ENCODE measurements at regions not wholly inside any gene's neighbourhood (a gene's known extent, or its start where the extent isn't known, plus 50 kb on each side); places are given as distances from the start of the nearest gene placed in this dataset.
A peak's percentile ranks its signal among the peaks of the same experiment; 100 is the strongest.
"Not testable (repeated sequence)": the region's sequence is repeated elsewhere in the genome, so short reads cannot be mapped to it uniquely, and the experiment has no call there.

GRCh38 chr12:60714141-60714900 is 1118.5 kb downstream of the SLC16A7 start:
- DNase-seq (ENCODE audit: low spot score), result no peak

DNA sequence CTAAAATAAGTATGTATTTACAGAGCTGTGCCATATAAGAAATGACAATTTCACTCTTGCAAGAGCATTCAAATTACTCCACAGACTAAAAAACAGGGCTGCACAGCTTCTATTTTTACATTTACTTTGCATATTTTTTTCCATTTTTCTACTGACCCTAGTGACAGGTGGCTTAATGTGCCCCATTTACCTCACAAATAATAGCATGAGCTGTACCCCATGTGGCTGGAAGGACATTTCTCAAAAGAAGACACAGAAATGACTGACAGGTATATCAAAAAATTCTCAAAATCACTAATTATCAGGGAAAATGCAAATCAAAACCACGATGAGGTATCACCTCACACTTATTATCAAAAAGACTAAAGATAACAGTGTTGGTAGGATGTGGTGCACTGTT is 1128.6 kb downstream of the SLC16A7 start:
- no peak for DNase-seq (ENCODE audit: low spot score)

- DNase-seq (ENCODE audit: low spot score), result no peak
Observed at GRCh38 chr12:60724984-60725383, 1129.2 kb downstream of the SLC16A7 start.

DNA sequence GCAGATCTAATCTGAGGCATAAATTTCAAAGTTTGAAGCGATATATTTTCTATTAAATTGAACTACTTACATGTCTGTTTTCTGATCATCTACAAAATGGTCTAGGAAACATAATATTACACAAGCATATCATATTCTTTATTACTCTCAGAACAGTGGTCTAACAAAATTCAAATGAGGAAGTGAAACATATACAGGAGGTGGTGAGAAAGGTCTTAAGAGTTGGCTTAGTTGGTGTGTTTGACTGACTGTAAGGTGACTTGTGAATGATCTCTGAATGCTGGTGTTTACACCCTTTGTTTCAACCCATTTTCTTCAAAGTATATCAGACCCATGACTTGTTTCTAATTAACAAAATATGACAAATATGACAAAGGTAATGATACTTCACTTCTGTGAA is 1156.8 kb downstream of the SLC16A7 start:
- DNase-seq (ENCODE audit: low spot score), result no peak

GRCh38 chr12:60758224-60758623 is 1162.4 kb downstream of the SLC16A7 start:
- no peak for DNase-seq (ENCODE audit: low spot score)

DNA sequence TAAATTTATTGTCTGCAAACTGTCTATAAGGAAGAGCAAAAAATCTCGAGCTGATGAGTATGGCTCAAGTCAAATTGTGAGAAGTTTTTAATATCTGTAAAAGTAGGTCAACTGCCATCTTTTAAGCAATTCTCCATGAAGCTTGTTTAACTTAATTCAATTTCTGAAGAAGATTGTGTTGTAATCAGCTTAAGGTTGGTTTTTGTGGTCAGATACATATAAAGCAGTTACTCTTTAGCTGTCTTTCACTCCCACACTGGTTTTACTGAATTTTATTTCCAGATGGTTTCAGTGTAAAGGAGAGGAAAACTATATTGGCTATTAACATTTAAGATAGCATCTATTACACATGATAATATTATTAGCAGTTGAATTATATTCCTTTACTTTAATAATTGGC is 1165.1 kb downstream of the SLC16A7 start:
- no peak for DNase-seq (ENCODE audit: low spot score)

DNA sequence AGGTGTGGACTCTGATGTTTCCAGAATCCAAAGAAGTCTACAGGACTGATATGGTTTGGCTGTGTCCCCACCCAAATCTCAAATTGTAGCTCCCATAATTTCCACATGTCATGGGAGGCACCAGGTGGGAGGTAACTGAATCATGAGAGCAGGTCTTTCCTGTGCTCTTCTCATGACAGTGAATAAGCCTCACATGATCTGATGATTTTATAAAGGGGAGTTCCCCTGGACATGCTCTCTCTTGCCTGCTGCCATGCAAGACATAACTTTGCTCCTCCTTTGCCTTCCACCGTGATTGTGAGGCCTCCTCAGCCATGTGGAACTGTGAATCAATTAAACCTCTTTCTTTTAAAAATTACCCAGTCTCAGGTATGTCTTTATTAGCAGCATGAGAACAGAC is 1205.3 kb downstream of the SLC16A7 start:
- DNase-seq (ENCODE audit: low spot score), result not testable (repeated sequence)

- DNase-seq (ENCODE audit: low spot score), result no peak
Observed at GRCh38 chr12:60803147-60803546, 1207.3 kb downstream of the SLC16A7 start.

GRCh38 chr12:60805364-60805763 is 1209.5 kb downstream of the SLC16A7 start:
- DNase-seq (ENCODE audit: low spot score), result no peak

DNA sequence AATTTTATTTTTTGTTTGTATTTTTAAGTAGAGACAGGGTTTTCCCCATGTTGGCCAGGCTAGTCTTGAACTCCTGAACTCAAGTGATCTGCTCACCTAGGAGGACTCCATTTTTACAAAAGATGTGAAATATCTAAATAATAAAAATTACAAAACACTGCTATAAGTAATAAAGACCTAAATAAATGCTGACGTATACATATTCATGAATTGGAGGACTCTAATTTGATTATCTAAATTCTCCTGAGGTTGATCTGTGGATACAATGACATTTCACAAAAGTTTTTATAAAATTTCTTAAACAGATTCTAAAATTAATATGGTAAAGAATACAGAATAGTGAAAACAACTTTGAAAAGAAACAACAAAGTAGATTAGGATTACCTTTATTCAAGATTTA is 1224.0 kb downstream of the SLC16A7 start:
- no peak for DNase-seq (ENCODE audit: low spot score)

- DNase-seq (ENCODE audit: low spot score), result no peak
Observed at GRCh38 chr12:60822580-60822979, 1226.8 kb downstream of the SLC16A7 start.

GRCh38 chr12:60830381-60830780 is 1234.6 kb downstream of the SLC16A7 start:
- no peak for DNase-seq (ENCODE audit: low spot score)

GRCh38 chr12:60832290-60832689 is 1236.5 kb downstream of the SLC16A7 start:
- no peak for DNase-seq (ENCODE audit: low spot score)

GRCh38 chr12:60834372-60834771 is 1238.5 kb downstream of the SLC16A7 start:
- no peak for DNase-seq (ENCODE audit: low spot score)

DNA sequence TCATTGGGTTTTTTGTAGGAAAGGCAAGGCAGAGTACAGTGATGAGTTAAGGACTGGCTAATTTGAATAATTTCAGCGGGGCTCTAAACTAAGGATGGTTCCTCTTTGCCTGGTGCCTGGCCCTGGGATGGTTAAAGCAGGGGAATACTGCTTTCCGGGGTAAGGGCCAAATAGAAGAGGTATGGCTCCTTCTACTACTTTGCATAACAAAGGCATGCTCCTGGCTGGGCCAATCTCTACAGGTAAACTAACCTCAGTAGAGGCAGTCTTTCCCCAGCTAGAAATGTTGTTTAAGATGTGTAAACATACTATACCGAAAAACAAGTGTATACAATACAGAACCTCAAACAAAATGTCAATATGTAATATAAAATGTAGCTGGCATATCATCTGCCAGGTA is 1239.0 kb downstream of the SLC16A7 start:
- no peak for DNase-seq (ENCODE audit: low spot score)

GRCh38 chr12:60836651-60837050 is 1240.8 kb downstream of the SLC16A7 start:
- no peak for DNase-seq (ENCODE audit: low spot score)

DNA sequence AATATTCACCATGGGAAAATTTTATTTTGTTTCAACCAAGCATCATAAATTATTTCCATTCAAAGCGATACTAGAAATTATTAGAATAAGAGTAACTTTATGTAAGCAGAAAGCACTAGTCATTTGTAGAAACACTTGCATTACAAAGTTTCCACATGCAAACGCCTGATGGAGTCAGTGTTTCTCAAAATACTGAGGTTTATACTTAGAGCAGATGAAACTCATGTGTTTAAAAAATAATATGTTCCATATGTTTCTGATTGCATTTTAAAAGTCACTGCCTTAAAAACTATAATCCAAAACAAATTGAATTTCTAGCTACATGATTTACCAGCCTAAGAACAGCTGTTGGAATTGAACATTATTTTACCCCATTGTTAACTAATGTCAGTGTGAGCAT is 1246.4 kb downstream of the SLC16A7 start:
- no peak for DNase-seq (ENCODE audit: low spot score)

DNA sequence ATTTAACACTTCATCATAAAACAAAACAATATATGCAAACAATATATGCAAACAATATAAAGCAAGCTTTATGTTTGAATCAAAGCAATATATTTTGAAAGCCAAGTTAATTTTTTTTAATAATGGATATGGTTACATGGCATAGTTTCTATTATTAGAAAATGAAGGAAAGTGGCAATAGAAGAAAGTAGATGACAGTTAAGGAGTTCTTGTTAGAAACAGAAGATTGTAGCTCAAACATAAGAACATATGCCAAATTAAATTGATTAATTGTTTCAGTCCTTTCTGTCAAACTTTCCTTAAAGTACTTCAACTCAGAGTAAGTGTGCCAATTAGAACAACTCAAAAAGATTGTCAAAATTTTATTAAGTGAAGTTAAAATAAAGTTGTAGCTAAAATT is 1248.3 kb downstream of the SLC16A7 start:
- DNase-seq (ENCODE audit: low spot score), result no peak

DNA sequence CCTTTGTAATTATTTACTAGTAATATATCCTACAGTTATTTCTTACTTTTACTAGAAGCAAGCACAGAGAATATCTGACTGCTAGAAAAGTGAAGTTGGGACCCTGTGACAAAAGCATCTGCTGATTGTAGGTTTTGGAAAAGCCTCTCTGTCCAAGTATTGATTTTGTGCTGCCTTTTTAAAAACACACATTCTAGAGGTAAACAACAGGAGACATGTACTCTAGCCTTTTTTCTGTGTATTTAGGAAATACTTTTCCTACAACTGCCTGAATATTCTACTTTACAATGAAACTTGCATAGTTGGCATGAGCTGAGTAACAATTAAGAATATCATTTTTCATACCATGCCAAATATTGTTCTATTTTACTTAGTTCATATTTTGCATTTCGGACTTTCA is 1249.0 kb downstream of the SLC16A7 start:
- no peak for DNase-seq (ENCODE audit: low spot score)

GRCh38 chr12:60845696-60846095 is 1249.9 kb downstream of the SLC16A7 start:
- DNase-seq (ENCODE audit: low spot score), result peak; percentile 9

DNA sequence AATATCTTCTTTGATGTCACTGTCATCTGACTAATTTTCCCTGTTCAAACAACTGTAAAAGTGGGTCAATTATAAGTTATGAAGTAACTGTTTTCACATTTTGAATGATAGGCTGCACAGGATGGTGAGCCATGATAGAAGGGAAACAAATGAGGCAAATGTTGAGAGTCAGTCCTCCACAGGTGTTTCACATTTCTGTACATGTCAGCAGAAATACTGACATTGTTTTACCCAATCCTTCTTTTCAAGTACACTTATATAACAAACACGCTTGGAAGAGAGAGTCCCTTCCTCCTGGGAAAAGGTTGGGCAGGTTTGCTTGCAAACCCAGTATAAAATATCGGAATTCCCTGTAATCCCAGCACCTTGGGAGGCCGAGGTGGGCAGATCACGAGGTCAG is 1251.5 kb downstream of the SLC16A7 start:
- no peak for DNase-seq (ENCODE audit: low spot score)

- DNase-seq (ENCODE audit: low spot score), result no peak
Observed at GRCh38 chr12:60849723-60850122, 1253.9 kb downstream of the SLC16A7 start.

- no peak for DNase-seq (ENCODE audit: low spot score)
Observed at GRCh38 chr12:60853407-60853806, 1257.6 kb downstream of the SLC16A7 start.

DNA sequence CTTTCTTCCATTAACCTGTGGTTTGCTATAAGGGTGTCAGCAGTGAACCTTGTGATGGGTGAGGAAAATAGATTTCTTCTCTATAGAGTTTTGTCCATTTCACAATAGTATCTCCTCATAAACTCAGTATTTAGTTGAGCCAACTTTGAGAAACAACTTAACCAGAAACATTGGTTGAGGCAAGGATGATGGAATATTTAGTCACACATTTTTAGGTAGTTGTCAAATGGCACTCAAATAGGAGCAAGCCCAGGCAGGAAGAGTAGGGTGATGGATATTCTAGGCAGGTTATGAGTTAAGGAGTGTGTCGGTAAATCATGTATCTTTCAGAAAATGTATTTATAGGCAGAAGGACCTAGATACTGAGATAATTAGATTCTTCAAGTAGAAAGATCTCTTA is 1267.6 kb downstream of the SLC16A7 start:
- DNase-seq (ENCODE audit: low spot score), result no peak

All from HuH-7 (cell line).